ENCODE measurements at regions not wholly inside any gene's neighbourhood (a gene's known extent, or its start where the extent isn't known, plus 50 kb on each side); places are given as distances from the start of the nearest gene placed in this dataset.

DNA sequence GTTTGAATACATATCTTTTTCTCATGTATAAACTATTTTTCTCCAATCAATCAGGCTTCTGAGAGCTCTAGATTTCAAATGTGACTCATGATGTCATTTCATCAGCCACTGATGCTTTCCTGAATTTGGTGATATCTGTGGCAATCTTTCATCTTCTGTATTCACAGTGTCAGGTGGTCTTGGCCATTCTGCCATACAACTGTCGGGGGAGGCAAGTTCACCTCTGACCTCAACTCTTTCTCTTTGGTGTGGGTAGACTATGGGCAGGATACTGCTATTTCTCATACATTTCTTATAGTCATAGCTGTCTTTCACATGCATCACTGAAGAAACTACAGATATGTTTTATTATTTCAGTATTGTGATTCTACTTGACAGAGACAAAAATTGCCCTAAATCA is 414.1 kb upstream of the MEF2C start:
- H2BK15ac ChIP-seq (ENCODE audit: low read length) = no peak overlapping the region
- no peak overlapping the region for H3K4me2 ChIP-seq (ENCODE audit: insufficient read depth in 1 of 2, low read depth in 2 of 2, low read length in 2 of 2)
- no peak overlapping the region for H2AK5ac ChIP-seq (ENCODE audit: low read depth, low read length)
- H3K27me3 ChIP-seq (replicated peaks in 1 of 4; ENCODE audit: control insufficient read depth in 3 of 4, extremely low read depth in 1 of 4, insufficient read depth in 3 of 4, low read length in 3 of 4) = peaks cover 0 to 1% (median 0%) of the 10 kb centered on the region in 4 experiments; a peak in 1 of 7 replicates
- H3K23me2 ChIP-seq (ENCODE audit: low read depth, low read length) = no peaks in the 10 kb centered on the region
- H2BK20ac ChIP-seq (ENCODE audit: low read length) = no peak overlapping the region
- no peaks in the 10 kb centered on the region for H3K79me2 ChIP-seq (ENCODE audit: control insufficient read depth in 1 of 2, insufficient read depth in 2 of 2, low read length in 2 of 2)
- no peak overlapping the region for H4K5ac ChIP-seq (ENCODE audit: insufficient read length, low read depth, low read length)
- no peak overlapping the region for H2AFZ ChIP-seq (ENCODE audit: low read length)
- no peak for FAIRE-seq
- WGBS, 2 experiments (ENCODE audit: extremely low coverage in 1 of 2, insufficient coverage in 1 of 2, insufficient read length in 1 of 2, insufficient replicate concordance in 2 of 2, low coverage in 1 of 2, low lambda C conversion rate in 2 of 2, missing lambda C conversion rate in 1 of 2) = 100% methylated on average over 1 of the region's 1 CpG; no CpG with 5 or more reads in 1 of the 2 experiments
- no peak overlapping the region for H4K8ac ChIP-seq (ENCODE audit: extremely low read depth, insufficient read depth, low read length)
- no peaks in the 10 kb centered on the region for H3K79me1 ChIP-seq (ENCODE audit: low read depth, low read length)
- no peak overlapping the region for H3K9ac ChIP-seq (replicated peaks in 1 of 4; ENCODE audit: extremely low read depth in 1 of 4, low read depth in 3 of 4, low read length in 3 of 4)
- DNase-seq (ENCODE audit: low read depth in 1 of 2, low spot score in 2 of 2) = no peak
- ChIA-PET CTCF (ENCODE audit: partially characterized antibody) (interaction anchor here (2.0 kb wide), 1 partner anchor 12 kb away, joined by 9 read pairs; no protein-coding TSS in a partner anchor), POLR2A (ENCODE audit: partially characterized antibody) (no interaction called here)
- TF ChIP-seq FOSL1 (IDR thresholded peaks at IDR 0.05; ENCODE audit: insufficient read depth, low read depth, low read length) = no peak
- TF ChIP-seq GTF2F1 (IDR thresholded peaks at IDR 0.05; ENCODE audit: borderline replicate concordance, low read depth, low read length) = no peak
- no peaks in the 10 kb centered on the region for H4K20me1 ChIP-seq (replicated peaks in 1 of 2; ENCODE audit: control insufficient read depth in 1 of 2, insufficient read depth in 2 of 2, low read length in 2 of 2)
- no peak overlapping the region for H3K14ac ChIP-seq (ENCODE audit: insufficient read length)
- no peak overlapping the region for H3K27ac ChIP-seq (ENCODE audit: low read depth, low read length)
- no peak overlapping the region for H2BK12ac ChIP-seq (ENCODE audit: low read depth, low read length)
- no peaks in the 10 kb centered on the region for H3K9me3 ChIP-seq (ENCODE audit: insufficient read depth in 2 of 2, low read depth in 1 of 2, low read length in 1 of 2)
- no peak overlapping the region for H3K56ac ChIP-seq (replicated peaks; ENCODE audit: insufficient read length, low read depth, low read length)
- no peak overlapping the region for H4K91ac ChIP-seq (replicated peaks; ENCODE audit: insufficient read length, low read length)
- H2BK120ac ChIP-seq (replicated peaks; ENCODE audit: low read depth, low read length) = no peak overlapping the region
- H3K4ac ChIP-seq (replicated peaks; ENCODE audit: insufficient read length, low read depth, low read length) = no peak overlapping the region
- no peaks in the 10 kb centered on the region for H3K4me1 ChIP-seq (replicated peaks in 1 of 4; ENCODE audit: control insufficient read depth in 3 of 4, insufficient read depth in 4 of 4, low read length in 3 of 4)
- H3K18ac ChIP-seq (ENCODE audit: extremely low read depth, low read length) = no peak overlapping the region
- H2BK5ac ChIP-seq (ENCODE audit: low read depth, low read length) = no peak overlapping the region
- no peaks in the 10 kb centered on the region; a peak in 1 of 8 replicates for H3K36me3 ChIP-seq (ENCODE audit: control insufficient read depth in 2 of 4, insufficient read depth in 4 of 4, low read length in 3 of 4)
- H3K23ac ChIP-seq (ENCODE audit: insufficient read length) = no peak overlapping the region
- H3K4me3 ChIP-seq (ENCODE audit: extremely low read depth in 1 of 4, insufficient read depth in 2 of 4, low read depth in 3 of 4, low read length in 4 of 4) = no peak overlapping the region
